ENCODE measurements at regions not wholly inside any gene's neighbourhood (a gene's known extent, or its start where the extent isn't known, plus 50 kb on each side); places are given as distances from the start of the nearest gene placed in this dataset.

GRCh38 chr4:173919196-173919595 is 364.3 kb downstream of the FBXO8 start:
- FAIRE-seq = no peak

- no peak for FAIRE-seq
These were observed 366.1 kb downstream of the FBXO8 start for GRCh38 chr4:173917255-173917960.

- no peak for FAIRE-seq
These were observed 370.0 kb downstream of the FBXO8 start for GRCh38 chr4:173913496-173913895.

GRCh38 chr4:173912384-173912783 is 371.1 kb downstream of the FBXO8 start:
- FAIRE-seq = no peak

GRCh38 chr4:173910891-173911290 is 372.6 kb downstream of the FBXO8 start:
- FAIRE-seq = no peak

- no peak for FAIRE-seq
These were observed 374.2 kb downstream of the FBXO8 start for GRCh38 chr4:173909294-173909693.

GRCh38 chr4:173899813-173900212 is 369.8 kb upstream of the HAND2 start:
- FAIRE-seq = no peak

- no peak for FAIRE-seq
These were observed 361.0 kb upstream of the HAND2 start for GRCh38 chr4:173891072-173891471.

GRCh38 chr4:173883821-173884220 is 353.8 kb upstream of the HAND2 start:
- FAIRE-seq = no peak

- FAIRE-seq = no peak
These were observed 350.9 kb upstream of the HAND2 start for GRCh38 chr4:173880897-173881296.

GRCh38 chr4:173879509-173879908 is 349.5 kb upstream of the HAND2 start:
- no peak for FAIRE-seq

- FAIRE-seq = no peak
These were observed 348.7 kb upstream of the HAND2 start for GRCh38 chr4:173878701-173879100.

GRCh38 chr4:173871643-173872042 is 341.6 kb upstream of the HAND2 start:
- FAIRE-seq = no peak

- no peak for FAIRE-seq
These were observed 336.4 kb upstream of the HAND2 start for GRCh38 chr4:173866322-173867026.

GRCh38 chr4:173862754-173863153 is 332.7 kb upstream of the HAND2 start:
- no peak for FAIRE-seq

- FAIRE-seq = no peak
These were observed 330.1 kb upstream of the HAND2 start for GRCh38 chr4:173860094-173860493.

- no peak for FAIRE-seq
These were observed 329.2 kb upstream of the HAND2 start for GRCh38 chr4:173859091-173859713.

GRCh38 chr4:173858471-173858870 is 328.4 kb upstream of the HAND2 start:
- no peak for FAIRE-seq

GRCh38 chr4:173857828-173858227 is 327.8 kb upstream of the HAND2 start:
- FAIRE-seq = no peak

- FAIRE-seq = no peak
These were observed 325.0 kb upstream of the HAND2 start for GRCh38 chr4:173855015-173855414.

GRCh38 chr4:173852775-173853174 is 322.7 kb upstream of the HAND2 start:
- FAIRE-seq = no peak

GRCh38 chr4:173845580-173845979 is 315.6 kb upstream of the HAND2 start:
- FAIRE-seq = no peak

- no peak for FAIRE-seq
These were observed 309.8 kb upstream of the HAND2 start for GRCh38 chr4:173839865-173840264.

- no peak for FAIRE-seq
These were observed 307.5 kb upstream of the HAND2 start for GRCh38 chr4:173837517-173837916.

Data from islet of Langerhans (tissue), 1 donor.